ENCODE measurements at regions not wholly inside any gene's neighbourhood (a gene's known extent, or its start where the extent isn't known, plus 50 kb on each side); places are given as distances from the start of the nearest gene placed in this dataset.

DNA sequence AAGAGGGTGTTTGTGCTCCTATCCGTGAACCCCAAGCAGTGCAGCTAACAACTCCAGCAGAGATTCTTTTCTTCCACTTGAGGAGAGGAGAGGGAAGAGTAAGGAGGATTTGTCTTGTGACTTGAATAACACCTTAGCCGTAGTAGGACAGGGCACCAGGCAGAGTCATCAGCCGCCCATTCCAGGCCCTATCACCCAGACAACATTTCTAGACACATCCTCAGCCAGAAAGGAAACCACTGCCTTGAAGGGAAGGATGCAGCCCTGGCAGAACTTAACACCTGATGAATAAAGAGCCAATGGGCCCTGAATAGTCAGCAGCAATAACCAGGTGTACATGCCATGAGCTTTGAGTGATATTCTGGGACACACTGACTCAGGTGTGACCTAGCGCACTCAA is 1013.0 kb upstream of the COX7C start (continued):
- TF ChIP-seq, protein P1, sequence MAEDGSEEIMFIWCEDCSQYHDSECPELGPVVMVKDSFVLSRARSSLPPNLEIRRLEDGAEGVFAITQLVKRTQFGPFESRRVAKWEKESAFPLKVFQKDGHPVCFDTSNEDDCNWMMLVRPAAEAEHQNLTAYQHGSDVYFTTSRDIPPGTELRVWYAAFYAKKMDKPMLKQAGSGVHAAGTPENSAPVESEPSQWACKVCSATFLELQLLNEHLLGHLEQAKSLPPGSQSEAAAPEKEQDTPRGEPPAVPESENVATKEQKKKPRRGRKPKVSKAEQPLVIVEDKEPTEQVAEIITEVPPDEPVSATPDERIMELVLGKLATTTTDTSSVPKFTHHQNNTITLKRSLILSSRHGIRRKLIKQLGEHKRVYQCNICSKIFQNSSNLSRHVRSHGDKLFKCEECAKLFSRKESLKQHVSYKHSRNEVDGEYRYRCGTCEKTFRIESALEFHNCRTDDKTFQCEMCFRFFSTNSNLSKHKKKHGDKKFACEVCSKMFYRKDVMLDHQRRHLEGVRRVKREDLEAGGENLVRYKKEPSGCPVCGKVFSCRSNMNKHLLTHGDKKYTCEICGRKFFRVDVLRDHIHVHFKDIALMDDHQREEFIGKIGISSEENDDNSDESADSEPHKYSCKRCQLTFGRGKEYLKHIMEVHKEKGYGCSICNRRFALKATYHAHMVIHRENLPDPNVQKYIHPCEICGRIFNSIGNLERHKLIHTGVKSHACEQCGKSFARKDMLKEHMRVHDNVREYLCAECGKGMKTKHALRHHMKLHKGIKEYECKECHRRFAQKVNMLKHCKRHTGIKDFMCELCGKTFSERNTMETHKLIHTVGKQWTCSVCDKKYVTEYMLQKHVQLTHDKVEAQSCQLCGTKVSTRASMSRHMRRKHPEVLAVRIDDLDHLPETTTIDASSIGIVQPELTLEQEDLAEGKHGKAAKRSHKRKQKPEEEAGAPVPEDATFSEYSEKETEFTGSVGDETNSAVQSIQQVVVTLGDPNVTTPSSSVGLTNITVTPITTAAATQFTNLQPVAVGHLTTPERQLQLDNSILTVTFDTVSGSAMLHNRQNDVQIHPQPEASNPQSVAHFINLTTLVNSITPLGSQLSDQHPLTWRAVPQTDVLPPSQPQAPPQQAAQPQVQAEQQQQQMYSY (CRISPR knock-in tag; IDR thresholded peaks at IDR 0.05): no peak
- no peak for TF ChIP-seq TCF7 (IDR thresholded peaks at IDR 0.05; ENCODE audit: borderline replicate concordance)
- no peak for TF ChIP-seq ATF3 (IDR thresholded peaks at IDR 0.05; ENCODE audit: borderline replicate concordance, extremely low read depth, low read depth, low read length)

DNA sequence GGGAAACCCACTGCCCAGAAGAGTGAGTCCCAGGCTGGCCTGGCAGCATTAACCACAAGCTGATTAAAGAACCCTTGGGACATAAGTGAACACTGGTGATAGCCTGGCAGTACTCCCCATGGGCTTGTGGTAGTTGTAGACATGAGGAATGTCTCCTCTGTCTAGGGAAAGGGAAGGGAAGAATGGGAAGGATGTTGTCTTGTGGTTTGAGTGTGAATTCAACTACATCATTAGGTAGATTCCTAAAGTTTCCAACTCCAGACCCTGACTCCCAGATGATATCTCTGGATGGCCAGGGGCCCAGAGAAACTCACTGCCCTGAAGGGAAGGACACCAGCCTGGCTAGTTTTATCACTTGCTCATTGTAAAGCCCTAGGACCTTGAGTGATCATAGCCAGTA is 1012.4 kb upstream of the COX7C start:
- ChIA-PET CTCF (no interaction called here), SMC1A (ENCODE audit: uncharacterized antibody, unreplicated experiment) (interaction anchor here (1.0 kb wide), 1 partner anchor 20 kb away, joined by 3 read pairs; no protein-coding TSS in a partner anchor), RAD21 (ENCODE audit: unreplicated experiment) (no interaction called here), POLR2A (no interaction called here)
- Histone ChIP-seq H3K4me2 (ENCODE audit: control insufficient read depth, insufficient read depth) (no peak overlapping the region), H3K9ac (ENCODE audit: control insufficient read depth, insufficient read depth, low read length) (no peak overlapping the region), H3K27ac (ENCODE audit: control insufficient read depth, insufficient read depth) (no peak overlapping the region), H2AFZ (ENCODE audit: control insufficient read depth, low read depth, low read length) (no peak overlapping the region), H3K79me2 (ENCODE audit: control insufficient read depth, insufficient read depth, low read length) (no peaks in the 10 kb centered on the region), H3K27me3 (replicated peaks in 1 of 2; ENCODE audit: control insufficient read depth in 2 of 2, insufficient read depth in 2 of 2, low read length in 1 of 2) (no peaks in the 10 kb centered on the region), H3K9me3 (replicated peaks; ENCODE audit: control insufficient read depth, insufficient read depth, low read length) (no peaks in the 10 kb centered on the region), H3K4me3 (no peak overlapping the region), H3K36me3 (ENCODE audit: control insufficient read depth in 2 of 2, insufficient read depth in 2 of 2, low read length in 1 of 2) (no peaks in the 10 kb centered on the region), H4K20me1 (ENCODE audit: control insufficient read depth, insufficient read depth) (no peaks in the 10 kb centered on the region), H3K4me1 (ENCODE audit: control insufficient read depth, insufficient read depth, low read length) (no peaks in the 10 kb centered on the region)
- in situ Hi-C loops (cut with MboI): no loop called here
- no peak for DNase-seq (ENCODE audit: low read depth, low spot score)
- no peak for ATAC-seq
- intact Hi-C loops (cut with micrococcal nuclease; ENCODE audit: unreplicated experiment): no loop called here
- BruUV-seq (replicated peaks): no TSS peak
- no peak for FAIRE-seq
- TF ChIP-seq BHLHE40 (IDR thresholded peaks at IDR 0.05; ENCODE audit: borderline replicate concordance in 1 of 2, low read depth in 2 of 2, low read length in 1 of 2): no peak
- TF ChIP-seq MTA2 (IDR thresholded peaks at IDR 0.05; ENCODE audit: low read depth): no peak
- no peak for TF ChIP-seq ZNF687 (IDR thresholded peaks at IDR 0.05)
- TF ChIP-seq SMAD1 (IDR thresholded peaks at IDR 0.05; ENCODE audit: low read depth, partially characterized antibody): no peak
- no peak for TF ChIP-seq RAD21 (IDR thresholded peaks at IDR 0.05; ENCODE audit: insufficient read depth, low read depth, low read length)
- no peak for TF ChIP-seq POLR2AphosphoS5 (IDR thresholded peaks at IDR 0.05; ENCODE audit: low read length)
- TF ChIP-seq KLF5 (IDR thresholded peaks at IDR 0.05; ENCODE audit: partially characterized antibody): no peak
- TF ChIP-seq, protein P1 (CRISPR knock-in tag; IDR thresholded peaks at IDR 0.05): no peak
- TF ChIP-seq GABPA (IDR thresholded peaks at IDR 0.05; ENCODE audit: low read depth): no peak
